NCI-H1436 treated with DMSO at 0.1 percent for 48 hours (cell line): ENCODE measurements at regions not wholly inside any gene's neighbourhood (a gene's known extent, or its start where the extent isn't known, plus 50 kb on each side); places are given as distances from the start of the nearest gene placed in this dataset.

ENCODE experiments used
- DNase-seq: peaks from one replicate; lab custom pipeline; 2025; lab: John Stamatoyannopoulos, UW

GRCh38 chr7:69328516-69328915, 269.8 kb upstream of the AUTS2 start:
- DNase-seq: no peak

GRCh38 chr7:69334701-69335100, 263.6 kb upstream of the AUTS2 start:
- no peak for DNase-seq

- no peak for DNase-seq
Measured at GRCh38 chr7:69335331-69335730, 262.9 kb upstream of the AUTS2 start.

- DNase-seq: no peak
Measured at GRCh38 chr7:69336976-69337375, 261.3 kb upstream of the AUTS2 start.

GRCh38 chr7:69338144-69338543, 260.1 kb upstream of the AUTS2 start:
- DNase-seq: no peak

GRCh38 chr7:69341288-69341687, 257.0 kb upstream of the AUTS2 start:
- no peak for DNase-seq

GRCh38 chr7:69342154-69342884, 256.0 kb upstream of the AUTS2 start:
- DNase-seq: no peak

- peak; percentile 76 for DNase-seq
Measured at GRCh38 chr7:69349291-69349690, 249.0 kb upstream of the AUTS2 start.

- DNase-seq: no peak
Measured at GRCh38 chr7:69358163-69358821, 240.0 kb upstream of the AUTS2 start.

GRCh38 chr7:69359003-69359700, 239.1 kb upstream of the AUTS2 start:
- no peak for DNase-seq

GRCh38 chr7:69360913-69361312, 237.4 kb upstream of the AUTS2 start:
- DNase-seq: no peak

- DNase-seq: no peak
Measured at GRCh38 chr7:69363136-69363535, 235.1 kb upstream of the AUTS2 start.

- DNase-seq: no peak
Measured at GRCh38 chr7:69364813-69365643, 233.2 kb upstream of the AUTS2 start.

GRCh38 chr7:69365651-69366192, 232.6 kb upstream of the AUTS2 start:
- DNase-seq: peak; percentile 16

GRCh38 chr7:69367780-69368179, 230.5 kb upstream of the AUTS2 start:
- no peak for DNase-seq

GRCh38 chr7:69373171-69374043, 224.9 kb upstream of the AUTS2 start:
- no peak for DNase-seq

- DNase-seq: no peak
Measured at GRCh38 chr7:69374044-69374425, 224.2 kb upstream of the AUTS2 start.

- no peak for DNase-seq
Measured at GRCh38 chr7:69377191-69377590, 221.1 kb upstream of the AUTS2 start.

GRCh38 chr7:69388452-69389137, 209.7 kb upstream of the AUTS2 start:
- DNase-seq: no peak

- DNase-seq: no peak
Measured at GRCh38 chr7:69389216-69389615, 209.1 kb upstream of the AUTS2 start.
